ENCODE measurements at regions not wholly inside any gene's neighbourhood (a gene's known extent, or its start where the extent isn't known, plus 50 kb on each side); places are given as distances from the start of the nearest gene placed in this dataset.
A peak's percentile ranks its signal among the peaks of the same experiment; 100 is the strongest.

- intact Hi-C loops (cut with DNase I; ENCODE audit: low total_unique reads), result loop anchor here (2.0 kb wide), 1 partner anchor 26 kb away; no protein-coding TSS in a partner anchor
- no peak for TF ChIP-seq POLR2A (IDR thresholded peaks at IDR 0.05)
- TF ChIP-seq POLR2AphosphoS5 (IDR thresholded peaks at IDR 0.05), result no peak
- TF ChIP-seq CTCF (IDR thresholded peaks at IDR 0.05), result no peak
These were observed 82.7 kb downstream of the RAMP3 start for GRCh38 chr7:45240273-45240771.

GRCh38 chr7:45240926-45241325, 83.3 kb downstream of the RAMP3 start:
- Histone ChIP-seq H3K4me3 (no peak overlapping the region), H3K4me1 (no peaks in the 10 kb centered on the region), H3K9me3 (no peaks in the 10 kb centered on the region), H3K27me3 (no peaks in the 10 kb centered on the region), H3K36me3 (no peaks in the 10 kb centered on the region), H3K27ac (peak overlapping the region in 1 of 2 donors; percentile 52)
- no peak for DNase-seq (ENCODE audit: low spot score in 2 of 2)
- intact Hi-C loops (cut with DNase I; ENCODE audit: low total_unique reads), result loop anchor here (2.0 kb wide), 1 partner anchor 26 kb away; no protein-coding TSS in a partner anchor
- TF ChIP-seq CTCF (IDR thresholded peaks at IDR 0.05) (no peak), POLR2A (IDR thresholded peaks at IDR 0.05) (no peak), POLR2AphosphoS5 (IDR thresholded peaks at IDR 0.05) (no peak)

More at GRCh38 chr7:45240273-45240771, 82.7 kb downstream of the RAMP3 start:
- Histone ChIP-seq H3K36me3 (no peaks in the 10 kb centered on the region), H3K9me3 (no peaks in the 10 kb centered on the region), H3K27ac (peak overlapping the region in 1 of 2 donors; percentile 52), H3K4me3 (no peak overlapping the region), H3K4me1 (no peaks in the 10 kb centered on the region), H3K27me3 (no peaks in the 10 kb centered on the region)
- no peak for DNase-seq (ENCODE audit: low spot score in 2 of 2)

GRCh38 chr7:45241339-45242109, 83.9 kb downstream of the RAMP3 start:
- peak overlapping the region in 1 of 2 donors; percentile 52 for H3K27ac ChIP-seq
- intact Hi-C loops (cut with DNase I; ENCODE audit: low total_unique reads), result loop anchor here (2.0 kb wide), 1 partner anchor 25 kb away; no protein-coding TSS in a partner anchor

GRCh38 chr7:45242261-45242660, 84.7 kb downstream of the RAMP3 start:
- H3K4me3 ChIP-seq, result no peak overlapping the region
- no peak for DNase-seq (ENCODE audit: low spot score in 2 of 2)
- no peaks in the 10 kb centered on the region for H3K9me3 ChIP-seq
- no peaks in the 10 kb centered on the region for H3K36me3 ChIP-seq
- H3K27me3 ChIP-seq, result no peaks in the 10 kb centered on the region
- H3K4me1 ChIP-seq, result no peaks in the 10 kb centered on the region
- intact Hi-C loops (cut with DNase I; ENCODE audit: low total_unique reads), result no loop called here
- TF ChIP-seq CTCF (IDR thresholded peaks at IDR 0.05), result no peak
- no peak for TF ChIP-seq POLR2AphosphoS5 (IDR thresholded peaks at IDR 0.05)
- TF ChIP-seq POLR2A (IDR thresholded peaks at IDR 0.05), result no peak
- H3K27ac ChIP-seq, result no peak overlapping the region

More at GRCh38 chr7:45241339-45242109, 83.9 kb downstream of the RAMP3 start:
- no peaks in the 10 kb centered on the region for H3K36me3 ChIP-seq
- H3K4me1 ChIP-seq, result no peaks in the 10 kb centered on the region
- H3K27me3 ChIP-seq, result no peaks in the 10 kb centered on the region
- DNase-seq (ENCODE audit: low spot score in 2 of 2), result no peak
- H3K4me3 ChIP-seq, result no peak overlapping the region
- TF ChIP-seq CTCF (IDR thresholded peaks at IDR 0.05) (no peak), POLR2A (IDR thresholded peaks at IDR 0.05) (no peak), POLR2AphosphoS5 (IDR thresholded peaks at IDR 0.05) (no peak)
- no peaks in the 10 kb centered on the region for H3K9me3 ChIP-seq

- Histone ChIP-seq H3K4me3 (no peak overlapping the region), H3K27me3 (no peaks in the 10 kb centered on the region), H3K27ac (no peak overlapping the region), H3K4me1 (no peaks in the 10 kb centered on the region), H3K9me3 (no peaks in the 10 kb centered on the region), H3K36me3 (no peaks in the 10 kb centered on the region)
- intact Hi-C loops (cut with DNase I; ENCODE audit: low total_unique reads), result no loop called here
- no peak for DNase-seq (ENCODE audit: low spot score in 2 of 2)
- TF ChIP-seq POLR2A (IDR thresholded peaks at IDR 0.05) (no peak), POLR2AphosphoS5 (IDR thresholded peaks at IDR 0.05) (no peak), CTCF (IDR thresholded peaks at IDR 0.05) (no peak)
These were observed 85.1 kb downstream of the RAMP3 start for GRCh38 chr7:45242698-45243097.
